ENCODE measurements at regions not wholly inside any gene's neighbourhood (a gene's known extent, or its start where the extent isn't known, plus 50 kb on each side); places are given as distances from the start of the nearest gene placed in this dataset.

DNA sequence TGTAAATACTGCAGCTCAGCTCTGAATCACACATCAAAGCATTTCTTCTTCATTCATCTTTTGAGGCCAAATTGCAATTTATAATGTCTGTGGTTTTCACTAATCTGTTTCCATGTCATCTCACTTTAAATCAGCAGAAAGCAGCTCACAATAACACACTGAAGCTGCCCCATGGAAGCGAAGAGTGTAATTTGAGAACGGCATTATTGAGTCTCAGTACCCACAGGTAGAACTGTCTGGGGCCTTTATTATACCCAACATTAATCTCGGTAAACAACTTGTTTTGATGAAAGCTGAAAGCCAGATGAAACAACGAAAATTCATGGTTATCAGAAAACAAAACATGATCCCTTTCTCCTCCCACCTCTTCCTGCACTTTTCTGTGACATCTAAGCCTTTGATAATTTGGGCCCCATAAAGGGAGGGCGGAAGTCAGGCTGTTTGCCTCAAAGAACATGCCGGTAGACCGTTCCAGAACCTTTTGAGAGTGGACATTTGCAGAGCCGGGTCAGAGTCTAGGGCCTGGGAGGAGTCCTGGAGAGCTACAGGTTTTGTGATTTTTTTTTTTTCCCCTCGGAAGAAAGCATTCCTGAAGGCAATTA, 68.2 kb upstream of the SESN3 start:
- H3K4me3 ChIP-seq (ENCODE audit: low read depth, poor library complexity, severe bottlenecking), result no peak overlapping the region
- DNase-seq (ENCODE audit: low spot score in 2 of 2), result no peak
- TF ChIP-seq, protein P1, sequence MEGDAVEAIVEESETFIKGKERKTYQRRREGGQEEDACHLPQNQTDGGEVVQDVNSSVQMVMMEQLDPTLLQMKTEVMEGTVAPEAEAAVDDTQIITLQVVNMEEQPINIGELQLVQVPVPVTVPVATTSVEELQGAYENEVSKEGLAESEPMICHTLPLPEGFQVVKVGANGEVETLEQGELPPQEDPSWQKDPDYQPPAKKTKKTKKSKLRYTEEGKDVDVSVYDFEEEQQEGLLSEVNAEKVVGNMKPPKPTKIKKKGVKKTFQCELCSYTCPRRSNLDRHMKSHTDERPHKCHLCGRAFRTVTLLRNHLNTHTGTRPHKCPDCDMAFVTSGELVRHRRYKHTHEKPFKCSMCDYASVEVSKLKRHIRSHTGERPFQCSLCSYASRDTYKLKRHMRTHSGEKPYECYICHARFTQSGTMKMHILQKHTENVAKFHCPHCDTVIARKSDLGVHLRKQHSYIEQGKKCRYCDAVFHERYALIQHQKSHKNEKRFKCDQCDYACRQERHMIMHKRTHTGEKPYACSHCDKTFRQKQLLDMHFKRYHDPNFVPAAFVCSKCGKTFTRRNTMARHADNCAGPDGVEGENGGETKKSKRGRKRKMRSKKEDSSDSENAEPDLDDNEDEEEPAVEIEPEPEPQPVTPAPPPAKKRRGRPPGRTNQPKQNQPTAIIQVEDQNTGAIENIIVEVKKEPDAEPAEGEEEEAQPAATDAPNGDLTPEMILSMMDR (IDR thresholded peaks at IDR 0.05), result no peak
- TF ChIP-seq POLR2A (IDR thresholded peaks at IDR 0.05), result no peak
- WGBS, 2 donors, result 66 to 78% methylated on average over 9 of the region's 9 CpGs
- intact Hi-C loops (cut with DNase I; ENCODE audit: low total_unique reads), result no loop called here

DNA sequence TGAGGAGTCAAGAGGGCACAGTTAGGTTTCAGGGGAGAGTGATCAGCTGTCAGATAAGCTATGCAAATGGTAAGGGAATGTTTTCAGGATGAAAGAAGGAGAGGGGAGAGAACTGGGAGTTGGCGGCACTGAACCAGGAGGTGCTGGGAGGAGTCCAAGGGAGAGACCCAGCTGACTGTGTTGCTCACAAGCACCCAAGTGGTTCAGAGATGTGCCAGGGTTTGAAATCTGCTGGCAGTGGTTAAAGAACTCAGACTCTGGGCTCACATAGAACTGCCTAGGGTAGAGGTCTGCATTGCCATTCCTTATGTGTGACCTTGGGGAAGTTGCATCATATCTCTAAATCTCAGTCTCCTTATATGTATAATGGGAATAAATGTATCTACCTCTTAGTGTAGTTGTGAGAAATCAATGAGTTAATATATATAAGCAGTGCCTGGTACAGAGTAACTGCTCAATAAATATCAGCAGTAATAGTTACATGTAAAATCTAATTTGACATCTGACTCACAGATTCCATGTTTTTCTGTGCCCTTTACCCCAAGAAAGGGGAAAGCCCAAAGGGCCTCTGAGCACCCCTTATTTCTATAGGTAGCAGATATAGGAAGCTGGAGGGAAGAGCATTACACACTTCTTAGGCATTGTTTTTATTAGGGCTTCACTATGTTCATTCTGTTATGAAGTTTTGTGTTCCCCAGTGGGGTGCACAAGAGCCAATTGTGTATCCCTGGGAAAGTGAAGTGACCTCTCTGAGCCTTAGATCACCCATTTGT, 66.9 kb upstream of the SESN3 start:
- DNase-seq (ENCODE audit: low spot score in 2 of 2), result no peak
- 73 to 78% methylated on average over 1 of the region's 1 CpG for whole genome bisulfite sequencing, 2 donors
- intact Hi-C loops (cut with DNase I; ENCODE audit: low total_unique reads), result no loop called here
- TF ChIP-seq POLR2A (IDR thresholded peaks at IDR 0.05), result no peak
- TF ChIP-seq, protein P1 (IDR thresholded peaks at IDR 0.05), result no peak
- no peak overlapping the region for H3K4me3 ChIP-seq (ENCODE audit: low read depth, poor library complexity, severe bottlenecking)

DNA sequence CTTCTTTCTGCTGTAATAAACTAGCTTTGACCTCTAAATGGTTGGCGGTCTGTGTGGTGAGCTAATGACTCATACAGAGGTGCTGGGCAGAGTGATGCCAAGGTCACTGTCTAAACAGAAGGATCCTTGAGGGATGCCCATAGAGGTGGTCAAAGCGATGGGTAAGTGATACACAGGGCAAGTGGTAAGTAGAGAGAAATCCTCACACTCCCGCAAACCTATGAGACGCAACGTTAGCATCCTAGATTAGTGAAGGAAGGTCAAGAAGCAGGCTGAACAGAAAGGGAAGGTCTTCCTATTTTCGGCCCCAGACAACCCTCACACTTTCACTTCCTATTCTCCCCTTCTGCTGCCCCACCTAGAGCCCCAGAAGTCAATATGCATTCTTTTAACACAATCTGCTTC, 65.6 kb upstream of the SESN3 start:
- WGBS, 2 donors, result 84 to 86% methylated on average over 6 of the region's 6 CpGs
- H3K4me3 ChIP-seq (ENCODE audit: low read depth, poor library complexity, severe bottlenecking), result no peak overlapping the region
- no peak for DNase-seq (ENCODE audit: low spot score in 2 of 2)
- TF ChIP-seq, protein P1 (IDR thresholded peaks at IDR 0.05), result no peak
- no peak for TF ChIP-seq POLR2A (IDR thresholded peaks at IDR 0.05)
- intact Hi-C loops (cut with DNase I; ENCODE audit: low total_unique reads), result no loop called here

DNA sequence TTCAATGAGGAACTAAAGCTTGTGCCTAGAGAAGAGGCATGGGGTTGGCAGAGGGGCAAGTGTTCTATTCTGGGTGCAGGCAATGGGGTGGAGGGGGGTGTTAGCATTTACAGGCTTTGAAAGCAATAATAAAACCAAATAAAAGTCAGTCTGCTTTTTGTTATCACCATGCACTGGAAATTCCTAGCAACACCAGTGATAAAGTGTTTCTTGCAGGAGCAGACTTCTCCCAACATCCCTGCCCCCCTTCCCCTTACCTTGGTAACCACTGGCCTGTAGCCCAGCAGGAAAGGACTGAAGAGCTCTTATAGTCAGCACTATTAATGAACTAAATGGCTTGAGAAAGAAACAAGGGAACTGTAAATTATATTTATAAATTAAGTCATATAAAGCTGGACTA, 65.2 kb upstream of the SESN3 start:
- no peak for TF ChIP-seq POLR2A (IDR thresholded peaks at IDR 0.05)
- TF ChIP-seq, protein P1 (IDR thresholded peaks at IDR 0.05), result no peak
- no peak overlapping the region for H3K4me3 ChIP-seq (ENCODE audit: low read depth, poor library complexity, severe bottlenecking)
- no peak for DNase-seq (ENCODE audit: low spot score in 2 of 2)
- intact Hi-C loops (cut with DNase I; ENCODE audit: low total_unique reads), result no loop called here

DNA sequence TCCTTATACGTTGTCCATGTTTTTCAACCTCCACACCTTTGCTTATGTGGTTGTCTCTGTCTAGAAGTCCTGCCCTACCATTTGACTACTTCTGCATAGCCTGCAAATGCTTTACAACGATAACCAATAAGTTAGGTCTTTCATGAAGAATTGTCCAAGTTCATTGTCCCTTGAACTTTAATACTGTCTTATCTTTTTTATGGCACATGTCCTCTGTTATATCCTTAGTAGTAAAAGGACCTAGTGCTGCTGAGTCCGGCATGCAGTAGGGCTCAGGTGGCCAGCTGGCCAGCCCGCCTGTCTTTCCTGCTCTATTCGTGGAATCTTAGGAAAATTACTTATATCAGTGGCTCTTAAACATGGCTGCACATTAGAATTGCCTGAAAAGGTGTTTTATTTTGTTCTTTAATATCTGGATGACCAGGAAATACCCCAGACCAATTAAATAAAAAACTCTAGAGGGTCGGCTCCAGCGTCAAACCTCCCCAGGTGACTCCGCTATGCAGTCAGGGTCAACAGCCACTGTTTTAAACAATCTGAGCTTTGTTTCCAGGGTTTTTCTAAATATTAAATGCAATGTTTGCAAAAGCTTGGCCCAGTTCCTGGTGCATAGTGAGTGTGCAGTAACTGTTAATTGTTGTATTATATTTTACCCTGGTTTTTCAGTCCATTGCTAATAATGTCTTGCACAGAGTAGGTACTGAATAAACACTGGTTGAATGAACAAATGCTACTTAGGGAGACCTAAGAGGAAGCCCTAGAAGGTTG, 64.6 kb upstream of the SESN3 start:
- intact Hi-C loops (cut with DNase I; ENCODE audit: low total_unique reads), result no loop called here
- WGBS, 2 donors, result 88 to 90% methylated on average over 8 of the region's 8 CpGs
- no peak for DNase-seq (ENCODE audit: low spot score in 2 of 2)
- no peak overlapping the region for H3K4me3 ChIP-seq (ENCODE audit: low read depth, poor library complexity, severe bottlenecking)
- TF ChIP-seq, protein P1 (IDR thresholded peaks at IDR 0.05), result no peak
- TF ChIP-seq POLR2A (IDR thresholded peaks at IDR 0.05), result no peak

All from lower leg skin (tissue), 4 donors.